K562 (cell line): ENCODE measurements at regions not wholly inside any gene's neighbourhood (a gene's known extent, or its start where the extent isn't known, plus 50 kb on each side); places are given as distances from the start of the nearest gene placed in this dataset.

Experiments used
- BRCA1 ChIP-seq, 2 experiments: fragments of 450-650 bp in 1 of 2; sonication (generic) in 1 of 2; formaldehyde crosslinking in 1 of 2; IDR thresholded peaks; 2 replicates each; pipeline versions ENCODE4 v1.5.0 to v1.6.1; 2017 to 2020; ENCODE audit warnings: mild to moderate bottlenecking in 1 of 2, missing genetic modification reagents in 1 of 2
- EHMT2 ChIP-seq: fragments of 450-650 bp; IDR thresholded peaks from 2 replicates; pipeline ENCODE4 v1.6.1; 2018; ENCODE audit warnings: antibody characterized with exemption
- FOXK1 ChIP-seq: sonication (generic); formaldehyde crosslinking; IDR thresholded peaks from 2 replicates; pipeline ENCODE4 v1.8.0; 2022; ENCODE audit warnings: missing genetic modification reagents, mild to moderate bottlenecking, borderline replicate concordance
- MEF2D ChIP-seq: conservative IDR thresholded peaks from 2 replicates; pipeline ENCODE4 v1.6.1; 2016; ENCODE audit warnings: low read depth, missing genetic modification characterization, missing compliant biosample characterization
- NR2C1 ChIP-seq, 2 experiments: fragments of 450-650 bp; IDR thresholded peaks; 2 replicates each; pipeline ENCODE4 v1.6.1; 2017; ENCODE audit warnings: mild to moderate bottlenecking in 2 of 2, antibody characterized with exemption in 1 of 2, inconsistent platforms in 1 of 2, missing compliant biosample characterization in 1 of 2, missing genetic modification characterization in 1 of 2
- PCBP2 ChIP-seq: fragments of 200-400 bp; formaldehyde crosslinking; IDR thresholded peaks from 2 replicates; pipeline ENCODE4 v1.6.1; 2018; ENCODE audit warnings: low read length, low read depth, mild to moderate bottlenecking, moderate library complexity; ENCODE audit not compliant: poor library complexity, severe bottlenecking
- RBM17 ChIP-seq: fragments of 200-400 bp; formaldehyde crosslinking; IDR thresholded peaks from 2 replicates; pipeline ENCODE4 v1.6.1; 2017; ENCODE audit warnings: low read depth, mild to moderate bottlenecking, low read length, borderline replicate concordance
- TCF3 ChIP-seq: sonication (generic); formaldehyde crosslinking; IDR thresholded peaks from 2 replicates; pipeline ENCODE4 v1.4.0; 2020; ENCODE audit warnings: mild to moderate bottlenecking, missing genetic modification reagents
- TCF7L2 ChIP-seq: fragments of 150-350 bp; IDR thresholded peaks from 2 replicates; pipeline ENCODE4 v1.6.1; 2016; ENCODE audit warnings: low read depth, mild to moderate bottlenecking, low read length, moderate library complexity
- U2AF2 ChIP-seq: fragments of 200-400 bp; formaldehyde crosslinking; optimal IDR thresholded peaks from 2 replicates; pipeline ENCODE3; 2017; ENCODE audit warnings: low read depth, mild to moderate bottlenecking, low read length
- ZBTB34 ChIP-seq: fragments of 250-450 bp; sonication (Bioruptor Pico); IDR thresholded peaks from 2 replicates; pipeline ENCODE4 v1.8.0; 2021; ENCODE audit warnings: mild to moderate bottlenecking, moderate library complexity
- ZFP1 ChIP-seq: fragments of 450-650 bp; formaldehyde crosslinking; IDR thresholded peaks from 2 replicates; pipeline ENCODE4 v1.4.0; 2020; ENCODE audit warnings: mild to moderate bottlenecking, mixed read lengths
- ZNF143 ChIP-seq: sonication (generic); formaldehyde crosslinking; IDR thresholded peaks from 2 replicates; pipeline ENCODE4 v1.9.0; 2022; ENCODE audit warnings: mild to moderate bottlenecking, missing genetic modification reagents
- ZNF408 ChIP-seq: fragments of 250-450 bp; sonication (Bioruptor Pico); IDR thresholded peaks from 2 replicates; pipeline ENCODE4 v1.4.0; 2020; ENCODE audit warnings: low read depth, mild to moderate bottlenecking, moderate library complexity
- ZNF57 ChIP-seq: fragments of 450-650 bp; formaldehyde crosslinking; IDR thresholded peaks from 2 replicates; pipeline ENCODE4 v1.4.0; 2020; ENCODE audit warnings: mild to moderate bottlenecking, moderate library complexity
- TF ChIP-seq, protein P1 (sequence below), 2 experiments: fragments of 450-650 bp in 1 of 2; sonication (generic) in 1 of 2; formaldehyde crosslinking in 1 of 2; IDR thresholded peaks; 2 replicates each; pipeline versions ENCODE4 v1.7.1 to v1.9.0; 2016 to 2022; ENCODE audit warnings: inconsistent platforms in 1 of 2, mild to moderate bottlenecking in 1 of 2, missing genetic modification reagents in 1 of 2
- TF ChIP-seq, protein P2 (sequence below): fragments of 250-450 bp; sonication (Bioruptor Pico); IDR thresholded peaks from 2 replicates; pipeline ENCODE4 v1.4.0; 2020

DNA sequence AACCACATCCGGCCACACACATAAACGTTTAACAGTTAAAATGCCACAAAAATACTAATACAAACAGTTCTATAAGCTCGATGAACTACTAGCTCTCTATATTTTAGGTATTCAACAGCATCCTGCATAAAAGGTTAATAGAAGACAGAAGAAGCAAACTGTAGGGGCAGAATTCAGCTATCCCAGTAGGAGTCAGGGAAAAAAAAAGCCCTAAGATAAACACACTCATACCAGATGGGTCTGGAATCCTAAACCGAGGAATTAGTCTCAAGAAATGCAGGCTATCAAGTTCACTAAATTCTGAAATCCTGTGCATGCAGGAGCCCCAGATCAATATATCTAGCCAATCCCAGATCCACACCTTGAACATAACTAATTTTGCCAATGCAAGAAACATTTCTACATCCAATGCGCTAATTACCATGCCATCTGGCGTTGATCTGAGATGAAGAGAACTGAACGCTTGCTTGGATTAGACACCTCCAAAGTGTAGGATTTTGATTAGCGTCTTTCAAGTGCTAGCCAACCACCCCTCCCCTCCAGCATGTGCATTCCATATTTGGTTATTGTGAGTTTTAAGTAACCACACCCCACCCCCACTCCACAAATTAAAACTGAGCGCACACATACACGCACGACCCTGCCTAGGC lies 512.2 kb upstream of the INTU start (continued):
- TF ChIP-seq, protein P1, sequence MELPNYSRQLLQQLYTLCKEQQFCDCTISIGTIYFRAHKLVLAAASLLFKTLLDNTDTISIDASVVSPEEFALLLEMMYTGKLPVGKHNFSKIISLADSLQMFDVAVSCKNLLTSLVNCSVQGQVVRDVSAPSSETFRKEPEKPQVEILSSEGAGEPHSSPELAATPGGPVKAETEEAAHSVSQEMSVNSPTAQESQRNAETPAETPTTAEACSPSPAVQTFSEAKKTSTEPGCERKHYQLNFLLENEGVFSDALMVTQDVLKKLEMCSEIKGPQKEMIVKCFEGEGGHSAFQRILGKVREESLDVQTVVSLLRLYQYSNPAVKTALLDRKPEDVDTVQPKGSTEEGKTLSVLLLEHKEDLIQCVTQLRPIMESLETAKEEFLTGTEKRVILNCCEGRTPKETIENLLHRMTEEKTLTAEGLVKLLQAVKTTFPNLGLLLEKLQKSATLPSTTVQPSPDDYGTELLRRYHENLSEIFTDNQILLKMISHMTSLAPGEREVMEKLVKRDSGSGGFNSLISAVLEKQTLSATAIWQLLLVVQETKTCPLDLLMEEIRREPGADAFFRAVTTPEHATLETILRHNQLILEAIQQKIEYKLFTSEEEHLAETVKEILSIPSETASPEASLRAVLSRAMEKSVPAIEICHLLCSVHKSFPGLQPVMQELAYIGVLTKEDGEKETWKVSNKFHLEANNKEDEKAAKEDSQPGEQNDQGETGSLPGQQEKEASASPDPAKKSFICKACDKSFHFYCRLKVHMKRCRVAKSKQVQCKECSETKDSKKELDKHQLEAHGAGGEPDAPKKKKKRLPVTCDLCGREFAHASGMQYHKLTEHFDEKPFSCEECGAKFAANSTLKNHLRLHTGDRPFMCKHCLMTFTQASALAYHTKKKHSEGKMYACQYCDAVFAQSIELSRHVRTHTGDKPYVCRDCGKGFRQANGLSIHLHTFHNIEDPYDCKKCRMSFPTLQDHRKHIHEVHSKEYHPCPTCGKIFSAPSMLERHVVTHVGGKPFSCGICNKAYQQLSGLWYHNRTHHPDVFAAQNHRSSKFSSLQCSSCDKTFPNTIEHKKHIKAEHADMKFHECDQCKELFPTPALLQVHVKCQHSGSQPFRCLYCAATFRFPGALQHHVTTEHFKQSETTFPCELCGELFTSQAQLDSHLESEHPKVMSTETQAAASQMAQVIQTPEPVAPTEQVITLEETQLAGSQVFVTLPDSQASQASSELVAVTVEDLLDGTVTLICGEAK (IDR thresholded peaks at IDR 0.05), result no peak
- TF ChIP-seq, protein P1 (CRISPR knock-in tag; IDR thresholded peaks at IDR 0.05), result no peak
- no peak for TF ChIP-seq ZNF408 (CRISPR knock-in tag)
- TF ChIP-seq NR2C1 (IDR thresholded peaks at IDR 0.05), result no peak
- no peak for TF ChIP-seq NR2C1 (tag; IDR thresholded peaks at IDR 0.05)
- TF ChIP-seq, protein P2, sequence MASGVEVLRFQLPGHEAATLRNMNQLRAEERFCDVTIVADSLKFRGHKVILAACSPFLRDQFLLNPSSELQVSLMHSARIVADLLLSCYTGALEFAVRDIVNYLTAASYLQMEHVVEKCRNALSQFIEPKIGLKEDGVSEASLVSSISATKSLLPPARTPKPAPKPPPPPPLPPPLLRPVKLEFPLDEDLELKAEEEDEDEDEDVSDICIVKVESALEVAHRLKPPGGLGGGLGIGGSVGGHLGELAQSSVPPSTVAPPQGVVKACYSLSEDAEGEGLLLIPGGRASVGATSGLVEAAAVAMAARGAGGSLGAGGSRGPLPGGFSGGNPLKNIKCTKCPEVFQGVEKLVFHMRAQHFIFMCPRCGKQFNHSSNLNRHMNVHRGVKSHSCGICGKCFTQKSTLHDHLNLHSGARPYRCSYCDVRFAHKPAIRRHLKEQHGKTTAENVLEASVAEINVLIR, result no peak
- no peak for TF ChIP-seq ZBTB34 (CRISPR knock-in tag)
- no peak for TF ChIP-seq U2AF2
- no peak for TF ChIP-seq RBM17
- no peak for TF ChIP-seq MEF2D (tag)
- TF ChIP-seq FOXK1 (CRISPR knock-in tag), result no peak
- no peak for TF ChIP-seq EHMT2
- no peak for TF ChIP-seq TCF3 (CRISPR knock-in tag)
- no peak for TF ChIP-seq ZNF57 (CRISPR knock-in tag)
- TF ChIP-seq TCF7L2, result no peak
- no peak for TF ChIP-seq BRCA1 (IDR thresholded peaks at IDR 0.05)
- TF ChIP-seq BRCA1 (CRISPR knock-in tag; IDR thresholded peaks at IDR 0.05), result no peak
- no peak for TF ChIP-seq ZFP1 (CRISPR knock-in tag)
- TF ChIP-seq PCBP2, result no peak
- TF ChIP-seq ZNF143, result no peak
